Stimulated activated naive B cell treated with anti-CD40 and anti-IgM and Interleukin-4, amounts not matched to agents 10 μg/mL and 1 μg/mL and 100 μg/mL, for 72 hours (primary cell): ENCODE measurements at regions not wholly inside any gene's neighbourhood (a gene's known extent, or its start where the extent isn't known, plus 50 kb on each side); places are given as distances from the start of the nearest gene placed in this dataset.

Experiments used
- ATAC-seq, 2 donors: fragments of 150-1000 bp; cut with Tn5 transposase; replicated peaks; 2 replicates each; pipeline ENCODE4 v1.10.0; 2021; ENCODE audit warnings: moderate library complexity in 1 of 2
- DNase-seq: peaks from one replicate; pipeline ENCODE4 v3.0.0; 2021
- H3K27ac Mint-ChIP-seq: one replicate; pipeline ENCODE4 v1.8.0; 2022; ENCODE audit warnings: mild to moderate bottlenecking, mixed read lengths
- H3K27me3 Mint-ChIP-seq, 2 donors: one replicate each; pipeline ENCODE4 v1.8.0; 2022; ENCODE audit warnings: mixed read lengths in 2 of 2
- H3K36me3 Mint-ChIP-seq, 2 donors: one replicate each; pipeline ENCODE4 v1.8.0; 2022; ENCODE audit warnings: mixed read lengths in 2 of 2, mild to moderate bottlenecking in 1 of 2
- H3K4me1 Mint-ChIP-seq, 2 donors: one replicate each; pipeline ENCODE4 v1.8.0; 2022; ENCODE audit warnings: mixed read lengths in 2 of 2, mild to moderate bottlenecking in 1 of 2
- H3K4me3 Mint-ChIP-seq, 2 donors: one replicate each; pipeline ENCODE4 v1.8.0; 2022; ENCODE audit warnings: mild to moderate bottlenecking in 2 of 2, mixed read lengths in 2 of 2, moderate library complexity in 1 of 2
- H3K9me3 Mint-ChIP-seq, 2 donors: one replicate each; pipeline ENCODE4 v1.8.0; 2022; ENCODE audit warnings: mixed read lengths in 2 of 2, mild to moderate bottlenecking in 1 of 2

DNA sequence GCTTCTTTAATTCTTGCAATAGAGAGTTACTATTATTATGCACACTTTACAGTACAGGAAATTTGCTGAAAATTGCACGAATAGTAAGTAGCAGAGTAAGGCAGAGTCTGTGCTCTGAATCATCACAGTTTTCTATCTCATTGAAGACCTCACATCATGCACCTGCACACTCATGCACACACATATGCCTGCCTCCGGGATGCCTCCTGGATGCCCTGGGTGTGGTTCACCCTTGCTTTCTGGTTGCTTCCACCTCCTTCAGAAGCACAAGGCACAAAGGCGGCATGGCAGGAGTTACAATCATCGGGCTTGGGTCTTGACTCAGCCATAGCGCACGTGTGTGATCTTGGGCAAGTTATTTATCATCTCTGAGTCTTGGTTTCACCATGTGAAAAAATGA lies 564.0 kb downstream of the VRK1 start:
- Mint-ChIP-seq H3K4me1 (no peaks in the 10 kb centered on the region), H3K27ac (no peak overlapping the region), H3K36me3 (no peaks in the 10 kb centered on the region), H3K4me3 (no peak overlapping the region), H3K27me3 (peaks cover 0 to 4% of the 10 kb centered on the region in 2 donors), H3K9me3 (no peaks in the 10 kb centered on the region)
- ATAC-seq (no peak), DNase-seq (no peak)

DNA sequence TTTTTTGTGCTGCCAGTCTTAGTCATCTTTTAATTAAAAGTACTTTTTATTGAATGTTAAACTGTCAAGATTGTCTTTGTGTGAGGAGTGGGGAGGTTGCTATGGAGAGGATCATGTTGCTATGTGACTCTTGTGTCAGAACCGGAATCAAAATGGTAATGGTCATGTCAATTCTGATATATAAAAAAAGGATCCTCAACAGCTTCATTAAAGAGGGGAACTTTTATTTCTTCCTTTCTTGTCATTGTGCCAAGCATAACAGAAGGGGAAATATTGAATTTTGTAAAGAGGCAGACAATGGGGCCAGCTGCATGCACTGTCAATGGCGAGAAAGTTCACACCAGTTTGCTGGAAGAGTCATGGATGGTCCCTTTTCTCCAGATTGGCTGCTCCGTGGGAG lies 564.8 kb downstream of the VRK1 start:
- H3K4me3 Mint-ChIP-seq: no peak overlapping the region
- no peaks in the 10 kb centered on the region for H3K36me3 Mint-ChIP-seq
- no peaks in the 10 kb centered on the region for H3K9me3 Mint-ChIP-seq
- ATAC-seq: no peak
- no peaks in the 10 kb centered on the region for H3K4me1 Mint-ChIP-seq
- no peak overlapping the region for H3K27ac Mint-ChIP-seq
- H3K27me3 Mint-ChIP-seq: peaks cover 0 to 8% of the 10 kb centered on the region in 2 donors
- DNase-seq: no peak

DNA sequence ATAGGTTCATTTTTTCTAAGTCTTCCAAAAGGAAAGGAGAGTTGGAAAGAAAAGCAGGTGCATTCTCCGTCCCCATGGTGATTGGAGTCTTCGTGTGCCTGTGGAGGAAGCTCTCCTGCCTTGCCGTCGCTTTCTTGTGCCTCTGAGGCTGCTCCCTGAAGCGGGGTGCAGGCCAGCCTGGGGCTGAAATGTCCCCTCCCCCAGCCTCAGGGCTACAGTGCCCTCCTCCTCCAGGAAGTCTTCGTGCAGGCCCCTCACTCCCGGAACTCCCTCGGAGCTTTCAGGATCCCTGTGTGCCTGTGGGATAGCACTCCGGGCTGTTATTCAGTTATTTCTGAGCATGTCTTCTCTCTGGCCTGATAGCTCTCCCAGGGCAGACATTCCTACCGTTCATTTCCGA lies 569.2 kb downstream of the VRK1 start:
- Mint-ChIP-seq H3K4me3 (no peak overlapping the region), H3K9me3 (peaks cover 0 to 3% of the 10 kb centered on the region in 2 donors), H3K27ac (no peak overlapping the region), H3K27me3 (peaks cover 0 to 4% of the 10 kb centered on the region in 2 donors), H3K4me1 (no peaks in the 10 kb centered on the region), H3K36me3 (no peaks in the 10 kb centered on the region)
- ATAC-seq (no peak), DNase-seq (no peak)

DNA sequence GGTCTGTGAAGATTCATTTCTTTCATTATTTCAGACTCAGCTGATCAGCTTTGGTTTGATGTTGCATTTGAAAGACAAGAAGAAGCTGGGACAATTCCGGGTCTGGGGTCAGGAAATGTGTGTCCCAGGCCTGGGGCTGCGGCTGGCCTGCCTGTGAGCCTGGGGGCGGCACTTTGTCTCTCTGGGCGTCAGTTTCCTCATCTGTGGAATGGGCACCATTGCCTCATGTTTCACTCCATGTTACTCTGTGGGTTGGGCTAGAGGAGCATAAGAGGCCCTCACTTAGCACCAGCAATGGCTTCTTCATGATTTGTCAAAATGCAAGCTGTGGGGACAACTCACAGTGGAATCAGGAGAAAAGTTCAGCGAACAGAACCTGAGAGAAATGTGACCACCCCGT lies 570.1 kb downstream of the VRK1 start:
- Mint-ChIP-seq H3K27ac (no peak overlapping the region), H3K27me3 (peaks cover 0 to 4% of the 10 kb centered on the region in 2 donors), H3K9me3 (peaks cover 0 to 3% of the 10 kb centered on the region in 2 donors), H3K4me1 (no peaks in the 10 kb centered on the region), H3K36me3 (no peaks in the 10 kb centered on the region), H3K4me3 (no peak overlapping the region)
- ATAC-seq (no peak), DNase-seq (no peak)

DNA sequence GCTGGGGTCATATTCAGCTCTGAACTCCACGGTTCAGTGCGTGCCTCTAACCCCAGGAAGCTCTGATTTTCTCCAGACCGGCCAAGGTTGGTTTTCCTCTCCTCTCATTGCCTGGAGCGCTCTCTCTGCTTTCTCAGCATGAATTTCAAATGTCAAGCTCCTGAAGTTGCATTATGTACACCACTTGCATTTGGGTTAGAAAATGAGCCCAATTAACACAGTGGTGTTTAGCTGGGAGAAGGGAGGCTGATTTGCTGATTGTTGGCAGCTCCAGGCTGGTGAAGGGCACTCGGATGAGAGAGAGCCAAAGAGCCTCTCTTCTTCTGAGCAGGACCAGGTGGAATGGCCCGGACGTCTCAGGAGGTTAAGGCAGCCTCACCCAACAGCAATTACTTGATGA lies 570.9 kb downstream of the VRK1 start:
- Mint-ChIP-seq H3K27ac (no peak overlapping the region), H3K27me3 (peaks cover 0 to 4% of the 10 kb centered on the region in 2 donors), H3K9me3 (peaks cover 0 to 3% of the 10 kb centered on the region in 2 donors), H3K4me1 (no peaks in the 10 kb centered on the region), H3K4me3 (no peak overlapping the region), H3K36me3 (no peaks in the 10 kb centered on the region)
- no peak for ATAC-seq
- DNase-seq: no peak

DNA sequence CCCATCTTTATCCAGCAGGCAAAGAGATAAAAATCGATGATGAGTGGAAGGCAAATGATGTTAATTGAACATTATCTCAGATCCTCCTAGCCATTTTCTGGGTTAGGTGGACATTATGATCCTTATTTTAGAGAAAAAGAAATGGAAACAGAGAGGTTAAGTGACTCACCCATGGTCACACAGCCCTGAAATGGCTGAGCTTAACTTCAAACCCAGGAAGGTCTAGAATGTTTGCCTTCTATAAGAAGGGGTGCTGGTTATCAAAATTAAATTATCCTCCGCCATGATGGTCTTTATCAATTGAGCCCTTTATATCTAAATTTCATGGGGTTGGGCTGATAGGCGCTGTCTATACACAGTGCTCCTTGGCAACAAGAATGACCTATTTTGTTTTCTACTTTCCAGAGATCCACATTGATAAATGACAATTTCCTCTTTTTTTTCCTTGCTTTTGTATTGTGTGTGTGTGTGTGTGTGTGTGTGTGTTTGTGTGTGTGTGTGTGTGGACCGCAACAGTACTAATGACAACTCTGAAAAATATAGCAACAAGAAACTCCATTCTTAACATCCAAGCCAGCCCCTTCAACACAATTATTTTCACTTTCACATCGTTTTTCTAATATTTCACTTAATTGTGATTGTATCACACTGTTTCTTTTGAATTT lies 571.9 kb downstream of the VRK1 start:
- no peak overlapping the region for H3K4me3 Mint-ChIP-seq
- H3K36me3 Mint-ChIP-seq: no peaks in the 10 kb centered on the region
- peaks cover 0 to 7% of the 10 kb centered on the region in 2 donors for H3K27me3 Mint-ChIP-seq
- no peak for DNase-seq
- H3K9me3 Mint-ChIP-seq: peaks cover 0 to 3% of the 10 kb centered on the region in 2 donors
- no peak overlapping the region for H3K27ac Mint-ChIP-seq
- H3K4me1 Mint-ChIP-seq: no peaks in the 10 kb centered on the region
- no peak for ATAC-seq

DNA sequence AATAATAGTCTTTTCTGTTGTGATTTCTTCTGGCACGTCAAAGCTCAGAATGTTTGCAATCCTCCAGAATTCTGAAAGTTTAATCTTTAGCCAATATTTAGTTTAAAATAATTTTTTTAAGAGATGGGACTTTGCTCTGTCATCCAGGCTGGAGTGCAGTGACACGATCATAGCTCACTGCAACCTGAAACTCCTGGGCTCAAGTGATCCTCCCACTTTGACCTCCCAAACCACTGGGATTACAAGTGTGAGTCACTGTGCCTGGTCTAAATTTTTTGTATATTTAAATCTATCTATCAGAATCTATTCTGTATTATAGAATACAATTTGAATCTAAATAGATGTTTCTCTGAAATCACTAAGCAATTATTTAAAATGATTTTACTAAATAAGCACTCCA lies 572.7 kb downstream of the VRK1 start:
- Mint-ChIP-seq H3K9me3 (peaks cover 0 to 3% of the 10 kb centered on the region in 2 donors), H3K27ac (no peak overlapping the region), H3K27me3 (peaks cover 5 to 9% of the 10 kb centered on the region in 2 donors), H3K4me1 (no peaks in the 10 kb centered on the region), H3K4me3 (no peak overlapping the region), H3K36me3 (no peaks in the 10 kb centered on the region)
- no peak for DNase-seq
- ATAC-seq: no peak

DNA sequence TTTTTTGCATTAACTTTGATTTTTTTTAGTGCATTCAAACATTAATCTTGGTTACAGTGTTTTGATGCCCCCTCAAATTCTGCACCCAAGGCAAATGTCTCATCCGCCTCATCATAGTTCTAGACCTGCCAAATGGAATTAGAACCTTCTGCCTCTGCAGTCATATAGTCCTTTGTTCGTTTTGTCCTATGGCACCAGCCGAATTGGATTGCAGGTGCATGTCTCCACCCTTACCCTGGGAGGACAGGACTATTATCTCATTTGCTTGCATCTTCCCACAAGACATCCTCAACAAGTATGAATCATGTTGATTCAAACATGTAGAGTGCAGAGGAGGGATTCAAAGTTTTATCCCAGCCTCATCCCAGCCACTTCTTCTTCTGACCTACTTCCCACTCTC lies 579.1 kb downstream of the VRK1 start:
- no peak overlapping the region for H3K4me3 Mint-ChIP-seq
- H3K9me3 Mint-ChIP-seq: no peaks in the 10 kb centered on the region
- no peaks in the 10 kb centered on the region for H3K36me3 Mint-ChIP-seq
- peaks cover 5 to 12% of the 10 kb centered on the region in 2 donors for H3K27me3 Mint-ChIP-seq
- H3K4me1 Mint-ChIP-seq: no peaks in the 10 kb centered on the region
- H3K27ac Mint-ChIP-seq: no peak overlapping the region
- ATAC-seq: no peak
- no peak for DNase-seq

DNA sequence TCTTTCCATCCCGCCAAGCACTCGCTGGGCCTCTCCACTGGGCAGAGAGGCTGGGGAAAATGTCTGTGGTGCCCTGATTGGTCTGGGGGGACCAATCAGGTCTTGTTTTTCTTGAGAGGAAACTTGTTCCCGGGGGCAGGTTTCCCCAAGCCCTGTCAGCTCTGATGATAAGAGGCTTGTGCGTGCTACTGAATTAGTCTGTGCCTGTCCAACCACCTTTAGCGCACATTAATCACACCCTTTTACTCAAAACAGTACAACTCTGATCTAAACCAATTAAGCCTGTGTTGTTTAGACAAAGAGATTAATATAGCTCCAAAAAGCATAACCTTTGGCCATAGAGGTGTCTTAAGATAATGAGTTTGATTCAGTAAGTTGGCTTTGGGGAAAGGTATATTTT lies 580.4 kb downstream of the VRK1 start:
- no peak overlapping the region for H3K27ac Mint-ChIP-seq
- no peak overlapping the region for H3K4me3 Mint-ChIP-seq

DNA sequence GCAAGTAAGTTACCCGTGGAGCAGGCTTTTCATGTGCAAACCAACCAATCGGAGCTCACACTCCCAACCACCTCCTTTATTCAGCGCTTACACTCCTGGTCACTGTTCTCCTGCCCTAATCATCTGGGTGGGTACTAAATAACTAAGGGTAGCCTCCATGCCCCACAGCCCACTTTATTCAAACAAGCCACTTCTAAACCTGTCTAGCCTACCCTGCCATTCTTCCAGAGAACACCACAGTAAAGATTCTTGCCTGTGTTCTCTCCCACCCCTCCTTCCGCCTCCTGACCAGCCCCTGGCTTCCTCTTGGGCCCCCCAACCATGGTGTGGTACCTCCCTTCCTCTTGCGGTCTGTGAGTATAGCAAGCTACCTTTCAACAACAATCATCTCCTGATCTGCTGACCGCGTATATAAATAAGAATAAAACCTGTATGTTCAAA lies 581.9 kb downstream of the VRK1 start:
- no peak for ATAC-seq
- Mint-ChIP-seq H3K4me1 (no peaks in the 10 kb centered on the region), H3K27ac (no peak overlapping the region), H3K9me3 (no peaks in the 10 kb centered on the region), H3K4me3 (no peak overlapping the region), H3K36me3 (no peaks in the 10 kb centered on the region), H3K27me3 (peaks cover 8 to 11% of the 10 kb centered on the region in 2 donors)
- DNase-seq: no peak

More for the DNA sequence above, 580.4 kb downstream of the VRK1 start:
- ATAC-seq (no peak), DNase-seq (no peak)
- no peaks in the 10 kb centered on the region for H3K9me3 Mint-ChIP-seq
- H3K27me3 Mint-ChIP-seq: peaks cover 11 to 12% of the 10 kb centered on the region in 2 donors
- no peaks in the 10 kb centered on the region for H3K36me3 Mint-ChIP-seq
- H3K4me1 Mint-ChIP-seq: no peaks in the 10 kb centered on the region

DNA sequence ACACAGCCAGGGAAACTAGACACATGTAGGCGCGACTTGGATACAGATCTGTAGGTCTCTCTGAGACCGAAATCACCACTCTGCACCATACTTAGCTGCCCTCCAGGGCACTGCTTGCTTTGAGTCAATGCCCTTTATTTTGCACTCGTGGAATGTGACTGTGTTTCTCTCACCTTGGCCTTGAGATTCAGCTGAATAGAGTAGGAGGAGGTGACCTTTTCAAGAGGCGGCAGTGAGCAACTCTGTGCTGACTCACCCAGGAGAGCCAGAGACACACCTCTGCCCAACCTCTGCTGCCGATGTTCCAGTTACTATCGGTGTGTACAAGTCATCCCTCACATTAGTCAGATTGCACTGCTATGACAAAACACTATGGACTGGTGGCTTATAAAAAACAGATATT lies 583.4 kb downstream of the VRK1 start:
- peak; percentile 16 to 23 for ATAC-seq
- Mint-ChIP-seq H3K9me3 (no peaks in the 10 kb centered on the region), H3K36me3 (no peaks in the 10 kb centered on the region), H3K27ac (no peak overlapping the region), H3K4me3 (no peak overlapping the region), H3K27me3 (peaks cover 6 to 8% of the 10 kb centered on the region in 2 donors), H3K4me1 (no peaks in the 10 kb centered on the region)
- DNase-seq: no peak

DNA sequence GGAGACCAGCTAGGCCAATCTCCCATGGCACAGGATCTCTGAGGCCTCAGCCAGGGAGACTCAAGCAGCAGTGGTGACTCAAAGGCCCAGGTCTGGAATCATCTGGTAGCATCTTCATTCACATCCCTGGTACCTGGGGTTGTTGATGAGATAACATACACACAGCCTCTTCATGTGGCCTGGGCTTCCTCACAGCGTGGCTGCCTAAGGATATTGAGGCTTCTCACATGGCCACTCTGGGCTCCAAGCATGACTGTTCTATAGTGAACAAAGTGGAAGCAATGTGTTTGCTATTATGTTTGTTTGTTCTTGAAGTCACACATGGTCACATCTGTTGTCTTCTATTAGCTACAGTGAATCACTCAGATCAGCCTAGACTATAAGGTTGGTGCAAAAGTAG lies 584.1 kb downstream of the VRK1 start:
- H3K27me3 Mint-ChIP-seq: peaks cover 6 to 11% of the 10 kb centered on the region in 2 donors
- ATAC-seq (no peak), DNase-seq (no peak)
- no peaks in the 10 kb centered on the region for H3K4me1 Mint-ChIP-seq
- no peak overlapping the region for H3K4me3 Mint-ChIP-seq
- H3K9me3 Mint-ChIP-seq: no peaks in the 10 kb centered on the region
- H3K36me3 Mint-ChIP-seq: no peaks in the 10 kb centered on the region
- H3K27ac Mint-ChIP-seq: no peak overlapping the region

DNA sequence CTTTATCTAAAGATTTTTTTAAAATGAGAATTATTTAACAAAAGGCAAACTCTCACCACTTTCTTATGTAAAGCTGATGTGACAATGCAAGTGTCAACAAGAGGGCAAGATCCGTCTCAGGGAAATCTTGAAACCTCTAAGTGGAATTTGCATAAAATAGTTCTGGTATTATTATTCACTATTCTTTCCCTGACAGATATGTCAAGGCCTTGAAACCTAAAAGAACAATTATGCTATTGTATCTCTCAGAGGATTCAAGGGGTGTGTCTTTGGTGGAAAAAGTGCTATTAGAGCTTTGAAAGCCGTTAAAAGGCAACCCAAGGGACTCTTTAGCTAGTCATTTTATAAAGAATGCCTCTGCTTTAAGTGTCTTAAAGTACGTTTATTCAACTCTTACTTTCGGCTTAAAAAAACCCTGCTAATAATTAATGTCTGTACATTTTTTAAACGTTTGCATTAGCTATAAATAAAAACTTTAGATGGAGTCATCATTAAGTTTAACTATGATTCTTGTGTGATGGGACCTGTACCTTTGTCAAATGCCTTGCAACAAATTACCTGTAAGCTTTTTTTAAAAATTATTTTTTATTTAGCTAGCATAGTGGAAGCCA lies 585.5 kb downstream of the VRK1 start:
- H3K4me3 Mint-ChIP-seq: no peak overlapping the region
- H3K9me3 Mint-ChIP-seq: no peaks in the 10 kb centered on the region
- no peak overlapping the region for H3K27ac Mint-ChIP-seq
- no peaks in the 10 kb centered on the region for H3K36me3 Mint-ChIP-seq
- peaks cover 6 to 11% of the 10 kb centered on the region in 2 donors for H3K27me3 Mint-ChIP-seq
- DNase-seq (no peak), ATAC-seq (no peak)
- H3K4me1 Mint-ChIP-seq: peaks cover 0 to 2% of the 10 kb centered on the region in 2 donors

DNA sequence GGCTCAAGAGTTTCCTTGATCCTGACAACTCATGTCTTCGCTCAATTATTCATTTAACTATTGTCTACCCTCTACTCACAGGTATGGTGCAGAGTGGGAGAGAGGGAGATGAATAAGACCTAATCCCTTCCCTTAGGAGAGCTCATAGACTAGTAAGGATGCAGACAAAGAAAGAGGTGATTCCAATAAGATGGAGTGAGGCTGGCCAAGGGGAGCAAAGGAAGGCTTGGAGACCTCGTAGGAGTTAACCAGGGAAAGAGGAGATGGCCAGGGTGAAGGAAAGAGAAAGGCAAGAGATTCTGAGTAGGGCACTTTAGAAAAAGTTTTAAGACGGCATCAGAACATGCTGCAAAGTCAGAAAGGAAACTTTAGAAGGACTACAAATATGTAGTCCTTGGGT lies 588.5 kb downstream of the VRK1 start:
- ATAC-seq: no peak
- H3K4me3 Mint-ChIP-seq: no peak overlapping the region
- H3K36me3 Mint-ChIP-seq: no peaks in the 10 kb centered on the region
- peaks cover 3 to 6% of the 10 kb centered on the region in 2 donors for H3K27me3 Mint-ChIP-seq
- no peak overlapping the region for H3K27ac Mint-ChIP-seq
- H3K9me3 Mint-ChIP-seq: no peaks in the 10 kb centered on the region
- H3K4me1 Mint-ChIP-seq: peaks cover 0 to 2% of the 10 kb centered on the region in 2 donors
- DNase-seq: no peak

DNA sequence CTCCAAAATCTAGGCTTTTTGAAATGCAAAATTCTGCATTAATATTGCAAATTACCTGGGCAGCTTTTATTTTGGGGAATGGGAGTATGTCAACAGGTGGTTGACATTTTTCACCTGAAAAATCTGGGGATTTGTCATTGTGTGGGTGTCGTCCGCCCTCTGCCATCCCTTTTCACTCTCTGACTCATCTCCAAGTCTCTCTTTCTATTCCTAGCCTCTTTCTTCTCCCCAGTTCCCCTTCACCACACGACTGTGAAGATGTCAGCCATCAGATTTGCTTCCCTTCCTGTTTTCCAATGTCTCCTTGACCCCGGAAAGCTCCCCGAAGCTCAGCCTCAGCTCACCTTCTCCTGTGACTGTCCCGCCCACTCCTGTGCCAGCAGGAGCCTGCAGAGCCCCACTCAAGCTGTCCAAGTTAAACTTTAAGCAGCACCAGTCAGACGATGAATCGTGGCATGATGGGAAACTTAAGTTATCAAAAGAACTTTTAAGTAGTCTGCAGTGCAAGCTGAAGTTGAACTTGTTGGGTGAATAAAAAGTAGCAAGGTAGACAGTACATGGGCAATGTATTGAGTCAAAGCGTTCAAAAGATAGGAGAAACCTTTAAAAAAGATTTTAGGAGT lies 590.2 kb downstream of the VRK1 start:
- H3K36me3 Mint-ChIP-seq: no peaks in the 10 kb centered on the region
- DNase-seq: no peak
- H3K9me3 Mint-ChIP-seq: no peaks in the 10 kb centered on the region
- peaks cover 0 to 3% of the 10 kb centered on the region in 2 donors for H3K27me3 Mint-ChIP-seq
- H3K4me3 Mint-ChIP-seq: no peak overlapping the region
- H3K27ac Mint-ChIP-seq: no peak overlapping the region
- ATAC-seq: no peak
- peaks cover 0 to 2% of the 10 kb centered on the region in 2 donors for H3K4me1 Mint-ChIP-seq
